ENCODE measurements at regions not wholly inside any gene's neighbourhood (a gene's known extent, or its start where the extent isn't known, plus 50 kb on each side); places are given as distances from the start of the nearest gene placed in this dataset.
"Not testable (repeated sequence)": the region's sequence is repeated elsewhere in the genome, so short reads cannot be mapped to it uniquely, and the experiment has no call there.

- no peak for DNase-seq (ENCODE audit: extremely low spot score)
- ChIA-PET CTCF (no interaction called here), POLR2A (no interaction called here)
- TF ChIP-seq FOXK2 (IDR thresholded peaks at IDR 0.05), result no peak
- TF ChIP-seq HDGF (IDR thresholded peaks at IDR 0.05; ENCODE audit: borderline replicate concordance), result no peak
- TF ChIP-seq SUZ12 (IDR thresholded peaks at IDR 0.05), result no peak
- TF ChIP-seq NFRKB (IDR thresholded peaks at IDR 0.05), result no peak
- TF ChIP-seq L3MBTL2 (conservative IDR thresholded peaks at IDR 0.05), result no peak
- no peak for TF ChIP-seq ARNT (IDR thresholded peaks at IDR 0.05)
- no peak for TF ChIP-seq ELF4 (IDR thresholded peaks at IDR 0.05)
- TF ChIP-seq ZNF384 (IDR thresholded peaks at IDR 0.05), result no peak
- no peak for TF ChIP-seq CTBP1 (IDR thresholded peaks at IDR 0.05; ENCODE audit: borderline replicate concordance)
- no peak for TF ChIP-seq BHLHE40 (IDR thresholded peaks at IDR 0.05; ENCODE audit: borderline replicate concordance)
- TF ChIP-seq SP1 (IDR thresholded peaks at IDR 0.05), result no peak
- no peak for TF ChIP-seq TARDBP (IDR thresholded peaks at IDR 0.05)
- TF ChIP-seq FOXM1 (IDR thresholded peaks at IDR 0.05; ENCODE audit: borderline replicate concordance), result no peak
- TF ChIP-seq FOXA1 (IDR thresholded peaks at IDR 0.05), result no peak
- TF ChIP-seq PKNOX1 (IDR thresholded peaks at IDR 0.05), result no peak
Measured at GRCh38 chr2:61649021-61649420, 110.9 kb upstream of the XPO1 start.

DNA sequence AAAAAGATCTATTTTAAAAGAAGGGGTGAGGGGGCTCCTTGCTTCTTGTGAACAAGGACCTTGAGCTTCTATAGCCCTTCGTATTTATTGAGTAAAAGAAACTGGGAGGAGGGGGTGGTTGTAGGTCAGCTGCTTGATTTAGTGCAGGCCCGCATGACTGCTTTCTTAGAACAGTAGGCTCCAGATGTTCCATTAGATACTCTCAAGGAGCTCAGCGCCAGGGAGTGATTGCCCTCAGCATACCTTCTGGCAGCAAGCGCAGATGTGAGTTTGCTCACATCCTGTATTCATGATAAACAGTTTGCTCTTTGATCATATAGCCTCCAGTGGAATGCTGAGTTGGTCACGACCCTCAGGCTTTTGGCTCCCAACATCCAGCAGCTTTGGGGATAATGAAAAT lies 108.9 kb upstream of the XPO1 start:
- ChIA-PET CTCF (no interaction called here), POLR2A (no interaction called here)
- DNase-seq (ENCODE audit: extremely low spot score), result no peak
- TF ChIP-seq FOXK2 (IDR thresholded peaks at IDR 0.05), result no peak
- TF ChIP-seq ARNT (IDR thresholded peaks at IDR 0.05), result no peak
- TF ChIP-seq HDGF (IDR thresholded peaks at IDR 0.05; ENCODE audit: borderline replicate concordance), result no peak
- TF ChIP-seq CTBP1 (IDR thresholded peaks at IDR 0.05; ENCODE audit: borderline replicate concordance), result no peak
- no peak for TF ChIP-seq SUZ12 (IDR thresholded peaks at IDR 0.05)
- no peak for TF ChIP-seq SP1 (IDR thresholded peaks at IDR 0.05)
- TF ChIP-seq FOXA1 (IDR thresholded peaks at IDR 0.05), result no peak
- no peak for TF ChIP-seq TARDBP (IDR thresholded peaks at IDR 0.05)
- TF ChIP-seq LEF1 (IDR thresholded peaks at IDR 0.05; ENCODE audit: borderline replicate concordance), result no peak
- TF ChIP-seq L3MBTL2 (conservative IDR thresholded peaks at IDR 0.05), result no peak
- TF ChIP-seq ZNF384 (IDR thresholded peaks at IDR 0.05), result no peak
- TF ChIP-seq BHLHE40 (IDR thresholded peaks at IDR 0.05; ENCODE audit: borderline replicate concordance), result no peak
- TF ChIP-seq NFRKB (IDR thresholded peaks at IDR 0.05), result no peak
- TF ChIP-seq ELF4 (IDR thresholded peaks at IDR 0.05), result no peak
- TF ChIP-seq FOXM1 (IDR thresholded peaks at IDR 0.05; ENCODE audit: borderline replicate concordance), result no peak
- no peak for TF ChIP-seq PKNOX1 (IDR thresholded peaks at IDR 0.05)

DNA sequence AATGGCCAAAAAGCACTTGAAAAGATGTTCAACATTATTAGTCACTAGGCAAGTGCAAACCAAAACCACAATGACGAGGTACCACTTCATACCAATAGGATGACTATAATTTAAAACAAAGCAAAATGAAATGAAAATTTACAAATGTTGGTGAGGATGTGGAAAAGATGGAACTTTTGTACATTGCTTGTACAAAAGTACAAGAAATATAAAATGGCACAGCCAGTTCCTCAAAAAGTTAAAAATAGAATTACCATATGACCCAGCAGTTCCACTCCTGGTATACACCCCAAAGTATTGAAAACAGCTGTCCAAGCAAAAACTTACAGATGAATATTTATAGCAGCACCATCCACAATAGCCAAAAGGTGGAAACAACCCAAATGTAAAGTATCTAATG lies 107.8 kb upstream of the XPO1 start:
- CTCF ChIA-PET, result no interaction called here
- POLR2A ChIA-PET, result no interaction called here
- no peak for DNase-seq (ENCODE audit: extremely low spot score)
- TF ChIP-seq BHLHE40 (IDR thresholded peaks at IDR 0.05; ENCODE audit: borderline replicate concordance) (no peak), ARNT (IDR thresholded peaks at IDR 0.05) (no peak), CTBP1 (IDR thresholded peaks at IDR 0.05; ENCODE audit: borderline replicate concordance) (no peak), SP1 (IDR thresholded peaks at IDR 0.05) (no peak), HDGF (IDR thresholded peaks at IDR 0.05; ENCODE audit: borderline replicate concordance) (no peak), NFRKB (IDR thresholded peaks at IDR 0.05) (no peak), L3MBTL2 (conservative IDR thresholded peaks at IDR 0.05) (no peak), TARDBP (IDR thresholded peaks at IDR 0.05) (no peak), FOXA1 (IDR thresholded peaks at IDR 0.05) (no peak), ELF4 (IDR thresholded peaks at IDR 0.05) (no peak), FOXM1 (IDR thresholded peaks at IDR 0.05; ENCODE audit: borderline replicate concordance) (no peak), ZNF384 (IDR thresholded peaks at IDR 0.05) (no peak), PKNOX1 (IDR thresholded peaks at IDR 0.05) (no peak), LEF1 (IDR thresholded peaks at IDR 0.05; ENCODE audit: borderline replicate concordance) (no peak), SUZ12 (IDR thresholded peaks at IDR 0.05) (no peak), FOXK2 (IDR thresholded peaks at IDR 0.05) (no peak)

DNA sequence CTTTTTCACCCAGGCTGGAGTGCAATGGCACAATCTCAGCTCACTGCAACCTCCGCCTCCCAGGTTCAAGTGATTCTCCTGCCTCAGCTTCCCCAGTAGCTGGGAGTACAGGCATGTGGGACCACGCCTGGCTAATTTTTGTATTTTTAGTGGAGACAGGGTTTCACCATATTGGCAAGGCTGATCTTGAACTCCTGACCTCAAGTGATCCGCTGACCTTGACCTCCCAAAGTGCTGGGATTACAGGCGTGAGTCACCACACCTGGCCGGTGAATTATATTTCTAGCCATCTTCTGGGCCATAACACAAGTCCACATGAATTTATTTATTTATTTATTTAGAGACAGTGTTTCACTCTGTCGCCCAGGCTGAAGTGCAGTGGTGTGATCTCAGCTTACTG lies 105.0 kb upstream of the XPO1 start:
- POLR2A ChIA-PET; CTCF ChIA-PET; DNase-seq (ENCODE audit: extremely low spot score): not testable (repeated sequence)

GRCh38 chr2:61640406-61640805 lies 102.2 kb upstream of the XPO1 start:
- TF ChIP-seq PKNOX1 (IDR thresholded peaks at IDR 0.05) (no peak), TARDBP (IDR thresholded peaks at IDR 0.05) (no peak)
- DNase-seq (ENCODE audit: extremely low spot score), result no peak
- ChIA-PET CTCF (no interaction called here), POLR2A (no interaction called here)

DNA sequence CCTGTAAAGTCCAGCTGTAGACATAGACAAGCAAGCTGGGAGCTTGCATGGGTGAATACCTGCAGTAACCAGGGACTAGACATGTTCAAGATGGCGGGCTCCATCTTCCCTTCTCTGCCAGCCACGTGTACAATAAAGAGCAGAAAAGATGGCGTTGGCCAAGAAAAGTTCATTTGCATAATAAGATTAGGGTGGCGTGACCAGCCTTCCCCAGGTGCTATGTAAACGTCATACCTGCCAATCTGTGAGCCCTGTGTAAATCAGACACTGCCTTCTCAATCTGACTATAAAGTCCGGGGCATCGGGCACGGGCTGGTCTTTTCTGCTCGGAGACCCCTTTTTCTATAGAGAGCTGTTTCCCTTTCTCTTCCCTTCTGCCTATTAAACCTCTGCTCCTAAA lies 101.6 kb upstream of the XPO1 start:
- ChIA-PET CTCF (no interaction called here), POLR2A (no interaction called here)
- TF ChIP-seq ELF4 (IDR thresholded peaks at IDR 0.05) (no peak), NFRKB (IDR thresholded peaks at IDR 0.05) (no peak), CTBP1 (IDR thresholded peaks at IDR 0.05; ENCODE audit: borderline replicate concordance) (no peak), PKNOX1 (IDR thresholded peaks at IDR 0.05) (no peak), HDGF (IDR thresholded peaks at IDR 0.05; ENCODE audit: borderline replicate concordance) (no peak), ARNT (IDR thresholded peaks at IDR 0.05) (no peak), SP1 (IDR thresholded peaks at IDR 0.05) (no peak), L3MBTL2 (conservative IDR thresholded peaks at IDR 0.05) (no peak), SUZ12 (IDR thresholded peaks at IDR 0.05) (no peak), FOXA1 (IDR thresholded peaks at IDR 0.05) (no peak)
- no peak for DNase-seq (ENCODE audit: extremely low spot score)
